ENCODE measurements at regions not wholly inside any gene's neighbourhood (a gene's known extent, or its start where the extent isn't known, plus 50 kb on each side); places are given as distances from the start of the nearest gene placed in this dataset.

- TF ChIP-seq, protein P1, sequence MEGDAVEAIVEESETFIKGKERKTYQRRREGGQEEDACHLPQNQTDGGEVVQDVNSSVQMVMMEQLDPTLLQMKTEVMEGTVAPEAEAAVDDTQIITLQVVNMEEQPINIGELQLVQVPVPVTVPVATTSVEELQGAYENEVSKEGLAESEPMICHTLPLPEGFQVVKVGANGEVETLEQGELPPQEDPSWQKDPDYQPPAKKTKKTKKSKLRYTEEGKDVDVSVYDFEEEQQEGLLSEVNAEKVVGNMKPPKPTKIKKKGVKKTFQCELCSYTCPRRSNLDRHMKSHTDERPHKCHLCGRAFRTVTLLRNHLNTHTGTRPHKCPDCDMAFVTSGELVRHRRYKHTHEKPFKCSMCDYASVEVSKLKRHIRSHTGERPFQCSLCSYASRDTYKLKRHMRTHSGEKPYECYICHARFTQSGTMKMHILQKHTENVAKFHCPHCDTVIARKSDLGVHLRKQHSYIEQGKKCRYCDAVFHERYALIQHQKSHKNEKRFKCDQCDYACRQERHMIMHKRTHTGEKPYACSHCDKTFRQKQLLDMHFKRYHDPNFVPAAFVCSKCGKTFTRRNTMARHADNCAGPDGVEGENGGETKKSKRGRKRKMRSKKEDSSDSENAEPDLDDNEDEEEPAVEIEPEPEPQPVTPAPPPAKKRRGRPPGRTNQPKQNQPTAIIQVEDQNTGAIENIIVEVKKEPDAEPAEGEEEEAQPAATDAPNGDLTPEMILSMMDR (IDR thresholded peaks at IDR 0.05; ENCODE audit: insufficient read depth, low read length) = no peak
- no peak overlapping the region for H3K4me3 ChIP-seq (ENCODE audit: low read depth, low read length)
- DNase-seq (ENCODE audit: low read depth) = no peak
Measured at GRCh38 chr1:34363915-34364314, 187.2 kb downstream of the C1orf94 start.

GRCh38 chr1:34364376-34364775 is 187.7 kb downstream of the C1orf94 start:
- no peak overlapping the region for H3K4me3 ChIP-seq (ENCODE audit: low read depth, low read length)
- TF ChIP-seq, protein P1 (IDR thresholded peaks at IDR 0.05; ENCODE audit: insufficient read depth, low read length) = no peak
- no peak for DNase-seq (ENCODE audit: low read depth)

DNA sequence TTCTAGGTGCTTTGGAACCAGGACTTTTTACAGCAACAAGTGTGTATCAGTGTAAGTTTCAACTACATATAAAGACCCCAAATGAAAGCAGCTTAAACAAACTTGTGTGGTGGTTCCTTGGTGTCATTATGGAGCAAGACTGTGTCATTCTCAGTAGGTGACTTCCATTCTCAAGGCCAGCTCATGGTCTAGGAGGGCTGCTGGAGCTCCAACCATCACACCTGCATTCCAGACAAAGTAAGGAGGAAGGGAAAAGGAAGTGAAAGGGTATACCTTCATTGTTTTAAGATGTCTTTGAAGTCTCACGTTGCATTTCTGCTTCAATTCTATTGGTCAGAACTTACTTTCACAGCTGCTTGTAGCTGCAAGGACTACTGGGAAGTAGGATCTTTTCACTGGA is 188.6 kb downstream of the C1orf94 start:
- TF ChIP-seq, protein P1 (IDR thresholded peaks at IDR 0.05; ENCODE audit: insufficient read depth, low read length) = no peak

GRCh38 chr1:34366875-34367624 is 190.3 kb downstream of the C1orf94 start:
- no peak overlapping the region for H3K4me3 ChIP-seq (ENCODE audit: low read depth, low read length)
- no peak for DNase-seq (ENCODE audit: low read depth)
- TF ChIP-seq, protein P1 (IDR thresholded peaks at IDR 0.05; ENCODE audit: insufficient read depth, low read length) = no peak

More for the DNA sequence above, 188.6 kb downstream of the C1orf94 start:
- no peak overlapping the region for H3K4me3 ChIP-seq (ENCODE audit: low read depth, low read length)
- DNase-seq (ENCODE audit: low read depth) = no peak

GRCh38 chr1:34367954-34368353 is 191.2 kb downstream of the C1orf94 start:
- no peak for DNase-seq (ENCODE audit: low read depth)
- TF ChIP-seq, protein P1 (IDR thresholded peaks at IDR 0.05; ENCODE audit: insufficient read depth, low read length) = no peak
- no peak overlapping the region for H3K4me3 ChIP-seq (ENCODE audit: low read depth, low read length)

GRCh38 chr1:34369701-34370455 is 193.2 kb downstream of the C1orf94 start:
- DNase-seq (ENCODE audit: low read depth) = no peak
- TF ChIP-seq, protein P1 (IDR thresholded peaks at IDR 0.05; ENCODE audit: insufficient read depth, low read length) = no peak
- H3K4me3 ChIP-seq (ENCODE audit: low read depth, low read length) = no peak overlapping the region
